ENCODE measurements at regions not wholly inside any gene's neighbourhood (a gene's known extent, or its start where the extent isn't known, plus 50 kb on each side); places are given as distances from the start of the nearest gene placed in this dataset.

- no peaks in the 10 kb centered on the region for H3K36me3 ChIP-seq
- H3K4me3 ChIP-seq (ENCODE audit: low read depth, low read length) = no peak overlapping the region
- DNase-seq = no peak
- H3K4me1 ChIP-seq = no peaks in the 10 kb centered on the region
- H3K9me3 ChIP-seq = no peaks in the 10 kb centered on the region
- H3K27me3 ChIP-seq = no peaks in the 10 kb centered on the region
- TF ChIP-seq CTCF (IDR thresholded peaks at IDR 0.05; ENCODE audit: low read depth, low read length) = no peak
These were observed 193.1 kb upstream of the DAB1 start for GRCh38 chr1:57616921-57617320.

GRCh38 chr1:57615956-57616355 lies 192.1 kb upstream of the DAB1 start:
- H3K9me3 ChIP-seq = no peaks in the 10 kb centered on the region
- H3K4me1 ChIP-seq = no peaks in the 10 kb centered on the region
- no peak for DNase-seq
- no peak for TF ChIP-seq CTCF (IDR thresholded peaks at IDR 0.05; ENCODE audit: low read depth, low read length)
- no peaks in the 10 kb centered on the region for H3K27me3 ChIP-seq
- no peaks in the 10 kb centered on the region for H3K36me3 ChIP-seq
- H3K4me3 ChIP-seq (ENCODE audit: low read depth, low read length) = no peak overlapping the region

- TF ChIP-seq CTCF (IDR thresholded peaks at IDR 0.05; ENCODE audit: low read depth, low read length) = no peak
- H3K4me1 ChIP-seq = no peaks in the 10 kb centered on the region
- no peaks in the 10 kb centered on the region for H3K9me3 ChIP-seq
- H3K36me3 ChIP-seq = no peaks in the 10 kb centered on the region
- no peak for DNase-seq
- H3K4me3 ChIP-seq (ENCODE audit: low read depth, low read length) = no peak overlapping the region
- H3K27me3 ChIP-seq = no peaks in the 10 kb centered on the region
These were observed 189.0 kb upstream of the DAB1 start for GRCh38 chr1:57612833-57613232.

GRCh38 chr1:57605933-57606332 lies 182.1 kb upstream of the DAB1 start:
- H3K36me3 ChIP-seq = no peaks in the 10 kb centered on the region
- no peak for DNase-seq
- no peak overlapping the region for H3K4me3 ChIP-seq (ENCODE audit: low read depth, low read length)
- H3K4me1 ChIP-seq = no peaks in the 10 kb centered on the region
- no peaks in the 10 kb centered on the region for H3K27me3 ChIP-seq
- no peaks in the 10 kb centered on the region for H3K9me3 ChIP-seq
- no peak for TF ChIP-seq CTCF (IDR thresholded peaks at IDR 0.05; ENCODE audit: low read depth, low read length)

GRCh38 chr1:57603696-57604095 lies 179.8 kb upstream of the DAB1 start:
- no peak for TF ChIP-seq CTCF (IDR thresholded peaks at IDR 0.05; ENCODE audit: low read depth, low read length)
- no peaks in the 10 kb centered on the region for H3K4me1 ChIP-seq
- no peaks in the 10 kb centered on the region for H3K9me3 ChIP-seq
- no peaks in the 10 kb centered on the region for H3K36me3 ChIP-seq
- no peaks in the 10 kb centered on the region for H3K27me3 ChIP-seq
- H3K4me3 ChIP-seq (ENCODE audit: low read depth, low read length) = no peak overlapping the region
- no peak for DNase-seq

GRCh38 chr1:57600424-57600823 lies 176.6 kb upstream of the DAB1 start:
- H3K9me3 ChIP-seq = no peaks in the 10 kb centered on the region
- H3K36me3 ChIP-seq = no peaks in the 10 kb centered on the region
- H3K4me1 ChIP-seq = no peaks in the 10 kb centered on the region
- H3K4me3 ChIP-seq (ENCODE audit: low read depth, low read length) = no peak overlapping the region
- TF ChIP-seq CTCF (IDR thresholded peaks at IDR 0.05; ENCODE audit: low read depth, low read length) = no peak
- DNase-seq = no peak
- no peaks in the 10 kb centered on the region for H3K27me3 ChIP-seq
